SK-N-SH (cell line): ENCODE measurements at regions not wholly inside any gene's neighbourhood (a gene's known extent, or its start where the extent isn't known, plus 50 kb on each side); places are given as distances from the start of the nearest gene placed in this dataset.

Experiments
- CTCF ChIA-PET: fragments of 300-600, 350-600 bp; formaldehyde crosslinking; extraction: SDS; loops from one replicate; lab custom pipeline; 2021; lab: Yijun Ruan, JAX
- POLR2A ChIA-PET: fragments of 350-600 bp; sonication (Branson Sonifier 250); formaldehyde crosslinking; extraction: SDS; loops from one replicate; lab custom pipeline; 2020; ENCODE audit warnings: antibody characterized with exemption, inconsistent platforms; lab: Yijun Ruan, JAX
- DNase-seq: peaks from one replicate; pipeline ENCODE4 v3.0.0; 2012
- H2AFZ ChIP-seq: fragments of 200-600 bp; sonication (generic); 2 replicates; pipeline ENCODE4 v1.8.1; 2016; ENCODE audit warnings: antibody characterized with exemption, mild to moderate bottlenecking, low read depth
- H3F3A ChIP-seq: fragments of 200-600 bp; sonication (generic); replicated peaks from 2 replicates; pipeline ENCODE3; 2016; ENCODE audit warnings: antibody characterized with exemption, mild to moderate bottlenecking; ENCODE audit not compliant: insufficient read depth
- H3K27ac ChIP-seq, 2 experiments: fragments of 200-500 bp in 1 of 2; fragments of 200-600 bp in 1 of 2; sonication (Bioruptor generic) in 1 of 2; sonication (generic), shearing (Covaris generic) in 1 of 2; 2 replicates each; pipeline versions ENCODE4 v1.5.1 to v1.6.1; 2014 to 2016; ENCODE audit warnings: low read depth in 2 of 2, inconsistent platforms in 1 of 2, low read length in 1 of 2, mild to moderate bottlenecking in 1 of 2, mixed read lengths in 1 of 2
- H3K27me3 ChIP-seq: fragments of 200-600 bp; sonication (generic), shearing (Covaris generic); 2 replicates; pipeline ENCODE4 v1.6.1; 2016; ENCODE audit warnings: mixed run types; ENCODE audit not compliant: insufficient read depth
- H3K36me3 ChIP-seq, 2 experiments: fragments of 200-500 bp in 1 of 2; fragments of 200-600 bp in 1 of 2; sonication (Bioruptor generic) in 1 of 2; sonication (generic) in 1 of 2; replicated peaks in 1 of 2; 2 replicates each; pipeline versions ENCODE3 to v1.5.1; 2014 to 2016; ENCODE audit warnings: low read length in 1 of 2, mild to moderate bottlenecking in 1 of 2; ENCODE audit not compliant: insufficient read depth in 2 of 2, control insufficient read depth in 1 of 2
- H3K4me1 ChIP-seq, 2 experiments: fragments of 200-500 bp in 1 of 2; fragments of 200-600 bp in 1 of 2; sonication (Bioruptor generic) in 1 of 2; sonication (generic), shearing (Covaris generic) in 1 of 2; 2 replicates each; pipeline versions ENCODE4 v1.5.1 to v1.6.1; 2014 to 2016; ENCODE audit warnings: low read depth in 1 of 2, low read length in 1 of 2, mixed run types in 1 of 2; ENCODE audit not compliant: insufficient read depth in 2 of 2, control insufficient read depth in 1 of 2
- H3K4me2 ChIP-seq: fragments of 200-600 bp; sonication (generic), shearing (Covaris generic); 2 replicates; pipeline ENCODE4 v1.6.1; 2017; ENCODE audit warnings: mixed run types
- H3K4me3 ChIP-seq, 2 experiments: fragments of 200-500 bp in 1 of 2; fragments of 200-600 bp in 1 of 2; sonication (Bioruptor generic) in 1 of 2; sonication (generic), shearing (Covaris generic) in 1 of 2; 2 replicates each; pipeline versions ENCODE4 v1.5.1 to v1.8.1; 2014 to 2016; ENCODE audit warnings: low read depth in 2 of 2, inconsistent platforms in 1 of 2, low read length in 1 of 2, mild to moderate bottlenecking in 1 of 2, mixed read lengths in 1 of 2, moderate library complexity in 1 of 2
- H3K79me2 ChIP-seq: fragments of 200-600 bp; sonication (generic); 2 replicates; pipeline ENCODE4 v1.8.1; 2017; ENCODE audit warnings: mild to moderate bottlenecking; ENCODE audit not compliant: insufficient read depth
- H3K9ac ChIP-seq: fragments of 200-600 bp; sonication (generic); 2 replicates; pipeline ENCODE4 v1.6.1; 2017; ENCODE audit warnings: mixed run types
- H3K9me2 ChIP-seq: fragments of 200-600 bp; sonication (generic); 2 replicates; pipeline ENCODE4 v1.6.1; 2017; ENCODE audit warnings: mixed run types
- H3K9me3 ChIP-seq: fragments of 200-600 bp; sonication (generic); 2 replicates; pipeline ENCODE4 v1.6.1; 2017; ENCODE audit warnings: mixed run types, mild to moderate bottlenecking, moderate library complexity
- H4K20me1 ChIP-seq: fragments of 200-600 bp; sonication (generic); 2 replicates; pipeline ENCODE4 v1.6.1; 2017; ENCODE audit warnings: mild to moderate bottlenecking, mixed run types; ENCODE audit not compliant: insufficient read depth
- CTCF ChIP-seq: fragments of 200-600 bp; sonication (generic); IDR thresholded peaks from 2 replicates; pipeline ENCODE4 v1.6.1; 2017; ENCODE audit warnings: antibody characterized with exemption, mild to moderate bottlenecking, moderate library complexity
- ELF1 ChIP-seq: IDR thresholded peaks from 2 replicates; pipeline ENCODE4 v1.4.0; 2012
- FOSL2 ChIP-seq: IDR thresholded peaks from 2 replicates; pipeline ENCODE4 v1.4.0; 2012; ENCODE audit warnings: low read depth, mild to moderate bottlenecking, moderate library complexity, borderline replicate concordance
- FOXJ3 ChIP-seq: sonication (generic); formaldehyde crosslinking; IDR thresholded peaks from 2 replicates; pipeline ENCODE4 v1.5.1; 2020; ENCODE audit warnings: mild to moderate bottlenecking, missing genetic modification reagents
- MEF2A ChIP-seq: IDR thresholded peaks from 2 replicates; pipeline ENCODE4 v1.4.0; 2012; ENCODE audit warnings: low read depth, borderline replicate concordance
- MXI1 ChIP-seq: IDR thresholded peaks from 2 replicates; pipeline ENCODE4 v1.6.1; 2012; ENCODE audit warnings: mild to moderate bottlenecking, low read depth, low read length, improper control_type of control experiment
- NFIC ChIP-seq: IDR thresholded peaks from 2 replicates; pipeline ENCODE4 v1.4.0; 2012; ENCODE audit warnings: borderline replicate concordance
- NRF1 ChIP-seq: IDR thresholded peaks from 2 replicates; pipeline ENCODE4 v1.6.1; 2012; ENCODE audit warnings: low read depth, mild to moderate bottlenecking, low read length
- POLR2AphosphoS5 ChIP-seq: IDR thresholded peaks from 2 replicates; pipeline ENCODE4 v1.6.1; 2012; ENCODE audit warnings: low read depth, low read length
- REST ChIP-seq: IDR thresholded peaks from 2 replicates; pipeline ENCODE4 v1.6.1; 2012; ENCODE audit warnings: mild to moderate bottlenecking, low read depth, low read length, moderate library complexity
- RFX5 ChIP-seq: IDR thresholded peaks from 2 replicates; pipeline ENCODE4 v1.6.1; 2012; ENCODE audit warnings: mild to moderate bottlenecking, improper control_type of control experiment, low read length
- RXRA ChIP-seq: IDR thresholded peaks from 2 replicates; pipeline ENCODE4 v1.4.0; 2012; ENCODE audit warnings: low read depth, mild to moderate bottlenecking, borderline replicate concordance
- SIN3A ChIP-seq: IDR thresholded peaks from 2 replicates; pipeline ENCODE4 v1.6.1; 2012; ENCODE audit warnings: low read depth, mild to moderate bottlenecking, low read length, moderate library complexity, borderline replicate concordance
- SMC3 ChIP-seq: IDR thresholded peaks from 2 replicates; pipeline ENCODE4 v1.6.1; 2012; ENCODE audit warnings: low read depth, low read length, improper control_type of control experiment
- YY1 ChIP-seq: IDR thresholded peaks from 2 replicates; pipeline ENCODE4 v1.4.0; 2012; ENCODE audit warnings: low read depth, mild to moderate bottlenecking
- WGBS: methylation state at CpG from one replicate; pipeline ENCODE4 v1.1.6; 2017; ENCODE audit warnings: low lambda C conversion rate; 5-methylcytosine and 5-hydroxymethylcytosine counted together
- TF ChIP-seq, protein P1 (sequence below): fragments of 150-350 bp; IDR thresholded peaks from 2 replicates; pipeline ENCODE4 v1.6.1; 2017; ENCODE audit warnings: antibody characterized with exemption, low read length, low read depth, borderline replicate concordance
- TF ChIP-seq, protein P2 (sequence below): fragments of 150-350 bp; IDR thresholded peaks from 2 replicates; pipeline ENCODE4 v1.6.1; 2016; ENCODE audit warnings: mild to moderate bottlenecking, low read depth, low read length

DNA sequence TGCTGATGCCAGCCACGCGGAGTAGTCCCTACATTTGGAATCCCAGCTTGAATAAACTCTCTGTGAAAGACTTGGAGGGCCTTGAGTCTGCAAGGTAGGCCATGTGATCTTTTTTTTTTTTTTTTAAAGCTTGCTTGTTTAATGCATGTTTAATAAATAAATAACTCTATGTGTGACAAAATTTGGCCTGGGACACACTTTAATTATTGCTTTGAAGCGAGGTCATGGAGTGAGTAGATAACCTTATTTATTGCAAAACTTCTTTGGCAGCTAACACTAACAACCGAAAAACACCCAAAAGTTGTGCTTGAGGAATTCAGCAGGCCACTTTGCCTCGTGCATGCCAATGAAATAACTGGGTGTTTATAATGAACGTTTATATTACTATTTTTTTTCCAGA, 382.2 kb downstream of the FLRT2 start:
- Histone ChIP-seq H3K4me3 (no peak overlapping the region), H3K36me3 (no peaks in the 10 kb centered on the region), H3K79me2 (no peaks in the 10 kb centered on the region), H3K4me2 (no peak overlapping the region)
- ChIA-PET CTCF (no interaction called here), POLR2A (no interaction called here)
- no peak for DNase-seq
- TF ChIP-seq SMC3 (no peak), CTCF (no peak), NFIC (no peak), RXRA (no peak)
- TF ChIP-seq, protein P1, sequence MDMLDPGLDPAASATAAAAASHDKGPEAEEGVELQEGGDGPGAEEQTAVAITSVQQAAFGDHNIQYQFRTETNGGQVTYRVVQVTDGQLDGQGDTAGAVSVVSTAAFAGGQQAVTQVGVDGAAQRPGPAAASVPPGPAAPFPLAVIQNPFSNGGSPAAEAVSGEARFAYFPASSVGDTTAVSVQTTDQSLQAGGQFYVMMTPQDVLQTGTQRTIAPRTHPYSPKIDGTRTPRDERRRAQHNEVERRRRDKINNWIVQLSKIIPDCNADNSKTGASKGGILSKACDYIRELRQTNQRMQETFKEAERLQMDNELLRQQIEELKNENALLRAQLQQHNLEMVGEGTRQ, result no peak
- TF ChIP-seq, all 33 proteins: peak for 0
- H3K9me3 ChIP-seq, result no peaks in the 10 kb centered on the region
- no peak overlapping the region for H3K27ac ChIP-seq
- no peaks in the 10 kb centered on the region; a peak in 1 of 4 replicates for H3K4me1 ChIP-seq
- WGBS, result 41% methylated on average over 6 of the region's 6 CpGs
- no peak overlapping the region for H2AFZ ChIP-seq
- H4K20me1 ChIP-seq, result no peaks in the 10 kb centered on the region
- no peaks in the 10 kb centered on the region for H3K9me2 ChIP-seq
- H3K9ac ChIP-seq, result no peak overlapping the region
- no peaks in the 10 kb centered on the region for H3K27me3 ChIP-seq
- no peaks in the 10 kb centered on the region for H3F3A ChIP-seq

- DNase-seq, result no peak
- H3K9me2 ChIP-seq, result no peaks in the 10 kb centered on the region
- POLR2A ChIA-PET, result no interaction called here
- no peaks in the 10 kb centered on the region for H3K27me3 ChIP-seq
- H3K9me3 ChIP-seq, result no peaks in the 10 kb centered on the region
- CTCF ChIA-PET, result no interaction called here
- WGBS, result 64% methylated on average over 2 of the region's 2 CpGs
- no peak overlapping the region for H2AFZ ChIP-seq
- no peak overlapping the region for H3K27ac ChIP-seq
- no peaks in the 10 kb centered on the region for H3K36me3 ChIP-seq
- H3K79me2 ChIP-seq, result no peaks in the 10 kb centered on the region
- no peak overlapping the region for H3K4me3 ChIP-seq
- H3F3A ChIP-seq, result no peaks in the 10 kb centered on the region
- H4K20me1 ChIP-seq, result no peaks in the 10 kb centered on the region
- H3K4me1 ChIP-seq, result no peaks in the 10 kb centered on the region; a peak in 1 of 4 replicates
- no peak overlapping the region for H3K9ac ChIP-seq
- no peak overlapping the region for H3K4me2 ChIP-seq
- TF ChIP-seq RFX5 (no peak), MXI1 (no peak), ELF1 (no peak), NRF1 (no peak), NFIC (no peak), POLR2AphosphoS5 (no peak), FOSL2 (no peak), MEF2A (no peak), YY1 (no peak), REST (no peak), CTCF (no peak), FOXJ3 (CRISPR knock-in tag) (no peak), SIN3A (no peak)
- TF ChIP-seq, protein P2, sequence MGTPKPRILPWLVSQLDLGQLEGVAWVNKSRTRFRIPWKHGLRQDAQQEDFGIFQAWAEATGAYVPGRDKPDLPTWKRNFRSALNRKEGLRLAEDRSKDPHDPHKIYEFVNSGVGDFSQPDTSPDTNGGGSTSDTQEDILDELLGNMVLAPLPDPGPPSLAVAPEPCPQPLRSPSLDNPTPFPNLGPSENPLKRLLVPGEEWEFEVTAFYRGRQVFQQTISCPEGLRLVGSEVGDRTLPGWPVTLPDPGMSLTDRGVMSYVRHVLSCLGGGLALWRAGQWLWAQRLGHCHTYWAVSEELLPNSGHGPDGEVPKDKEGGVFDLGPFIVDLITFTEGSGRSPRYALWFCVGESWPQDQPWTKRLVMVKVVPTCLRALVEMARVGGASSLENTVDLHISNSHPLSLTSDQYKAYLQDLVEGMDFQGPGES, result no peak
- TF ChIP-seq, protein P1, result no peak
These were observed 381.1 kb downstream of the FLRT2 start for GRCh38 chr14:85911044-85911443.
